Neural progenitor cell (in vitro differentiated cells): ENCODE measurements at regions not wholly inside any gene's neighbourhood (a gene's known extent, or its start where the extent isn't known, plus 50 kb on each side); places are given as distances from the start of the nearest gene placed in this dataset.

Experiments used
- DNase-seq: peaks from one replicate; pipeline ENCODE4 v3.0.0-alpha.2; 2016; ENCODE audit warnings: low spot score
- H2AFZ ChIP-seq: fragments of 200-600 bp; sonication (generic); replicated peaks from 2 replicates; pipeline ENCODE4 v1.6.1; 2016; ENCODE audit warnings: antibody characterized with exemption
- H3F3A ChIP-seq: fragments of 200-600 bp; sonication (generic); 2 replicates; pipeline ENCODE4 v1.6.1; 2016; ENCODE audit warnings: antibody characterized with exemption, low read depth
- H3K27ac ChIP-seq: fragments of 200-600 bp; sonication (generic); 2 replicates; pipeline ENCODE4 v1.5.1; 2016; ENCODE audit warnings: mild to moderate bottlenecking
- H3K27me3 ChIP-seq: fragments of 200-600 bp; sonication (generic); 2 replicates; pipeline ENCODE4 v1.6.1; 2016; ENCODE audit warnings: mild to moderate bottlenecking, moderate library complexity
- H3K36me3 ChIP-seq: fragments of 200-600 bp; sonication (generic); 2 replicates; pipeline ENCODE4 v1.5.1; 2016
- H3K4me1 ChIP-seq: fragments of 200-600 bp; sonication (generic); 2 replicates; pipeline ENCODE4 v1.6.1; 2016; ENCODE audit warnings: mixed run types
- H3K4me2 ChIP-seq: fragments of 200-600 bp; sonication (generic); 2 replicates; pipeline ENCODE4 v1.6.1; 2016
- H3K4me3 ChIP-seq: fragments of 200-600 bp; sonication (generic); 2 replicates; pipeline ENCODE4 v1.5.1; 2016
- H3K79me2 ChIP-seq: fragments of 200-600 bp; sonication (generic); 2 replicates; pipeline ENCODE4 v1.6.1; 2016; ENCODE audit warnings: low read depth
- H3K9ac ChIP-seq: fragments of 200-600 bp; sonication (generic); 2 replicates; pipeline ENCODE4 v1.6.1; 2016
- H3K9me3 ChIP-seq: fragments of 200-600 bp; sonication (generic); 2 replicates; pipeline ENCODE4 v1.5.1; 2016; ENCODE audit warnings: low read depth
- H4K20me1 ChIP-seq: fragments of 200-600 bp; sonication (generic); 2 replicates; pipeline ENCODE4 v1.6.1; 2016; ENCODE audit warnings: low read depth
- H3K27ac Mint-ChIP-seq: 3 replicates; pipeline ENCODE4 v1.8.0; 2021; ENCODE audit warnings: mixed read lengths
- H3K27me3 Mint-ChIP-seq: 2 replicates; pipeline ENCODE4 v1.8.0; 2022; ENCODE audit warnings: low read depth, mild to moderate bottlenecking, inconsistent platforms, moderate library complexity, mixed read lengths; ENCODE audit not compliant: insufficient read depth
- H3K36me3 Mint-ChIP-seq: 3 replicates; pipeline ENCODE4 v1.8.0; 2021; ENCODE audit warnings: mixed read lengths
- H3K4me1 Mint-ChIP-seq: 3 replicates; pipeline ENCODE4 v1.8.0; 2021; ENCODE audit warnings: mixed read lengths
- H3K4me3 Mint-ChIP-seq: 3 replicates; pipeline ENCODE4 v1.8.0; 2021; ENCODE audit warnings: mild to moderate bottlenecking, moderate library complexity, mixed read lengths
- H3K9me3 Mint-ChIP-seq: 3 replicates; pipeline ENCODE4 v1.8.0; 2020; ENCODE audit warnings: mixed read lengths
- EZH2 ChIP-seq: fragments of 200-600 bp; sonication (generic); IDR thresholded peaks from 2 replicates; pipeline ENCODE4 v1.6.1; 2017; ENCODE audit warnings: antibody characterized with exemption, mild to moderate bottlenecking, moderate library complexity
- EZH2phosphoT487 ChIP-seq: fragments of 200-600 bp; sonication (generic); IDR thresholded peaks from 2 replicates; pipeline ENCODE4 v1.6.1; 2017; ENCODE audit warnings: antibody characterized with exemption
- TF ChIP-seq, protein P1 (sequence below): fragments of 200-600 bp; sonication (generic); IDR thresholded peaks from 2 replicates; pipeline ENCODE4 v1.5.1; 2017; ENCODE audit warnings: antibody characterized with exemption, mild to moderate bottlenecking

DNA sequence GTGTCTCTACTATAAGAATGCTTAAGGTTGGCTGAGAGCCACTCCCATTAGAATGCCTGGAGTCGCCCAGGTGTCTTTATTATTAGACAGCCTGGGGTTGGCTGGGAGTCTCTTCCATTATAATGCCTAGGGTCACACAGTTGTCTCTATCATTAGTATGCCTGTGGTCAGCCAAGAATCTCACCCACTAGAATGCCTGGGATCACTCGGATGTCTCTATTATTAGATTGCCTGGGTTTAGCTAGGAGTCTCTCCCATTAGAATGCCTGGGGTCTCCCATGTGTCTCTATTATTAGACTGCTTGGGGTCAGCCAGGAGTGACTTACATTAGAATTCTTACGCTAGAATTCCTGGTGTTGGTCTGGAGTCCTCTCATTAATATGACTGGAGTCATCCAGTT, 2255.3 kb downstream of the TP53TG3F start:
- Histone ChIP-seq H3K79me2 (no peaks in the 10 kb centered on the region), H3K27ac (no peak overlapping the region), H3K4me3 (no peak overlapping the region), H3K36me3 (no peaks in the 10 kb centered on the region), H4K20me1 (no peaks in the 10 kb centered on the region), H3K27me3 (no peaks in the 10 kb centered on the region), H2AFZ (no peak overlapping the region), H3K9me3 (peaks cover 11% of the 10 kb centered on the region), H3K4me1 (no peaks in the 10 kb centered on the region), H3K4me2 (no peak overlapping the region), H3K9ac (no peak overlapping the region), H3F3A (no peaks in the 10 kb centered on the region)
- no peaks in the 10 kb centered on the region for H3K27me3 Mint-ChIP-seq
- peaks cover 48% of the 10 kb centered on the region for H3K9me3 Mint-ChIP-seq
- no peak overlapping the region for H3K27ac Mint-ChIP-seq
- no peaks in the 10 kb centered on the region for H3K4me1 Mint-ChIP-seq
- no peaks in the 10 kb centered on the region for H3K36me3 Mint-ChIP-seq
- H3K4me3 Mint-ChIP-seq: no peak overlapping the region
- no peak for TF ChIP-seq EZH2
- TF ChIP-seq EZH2phosphoT487: no peak
- TF ChIP-seq, protein P1, sequence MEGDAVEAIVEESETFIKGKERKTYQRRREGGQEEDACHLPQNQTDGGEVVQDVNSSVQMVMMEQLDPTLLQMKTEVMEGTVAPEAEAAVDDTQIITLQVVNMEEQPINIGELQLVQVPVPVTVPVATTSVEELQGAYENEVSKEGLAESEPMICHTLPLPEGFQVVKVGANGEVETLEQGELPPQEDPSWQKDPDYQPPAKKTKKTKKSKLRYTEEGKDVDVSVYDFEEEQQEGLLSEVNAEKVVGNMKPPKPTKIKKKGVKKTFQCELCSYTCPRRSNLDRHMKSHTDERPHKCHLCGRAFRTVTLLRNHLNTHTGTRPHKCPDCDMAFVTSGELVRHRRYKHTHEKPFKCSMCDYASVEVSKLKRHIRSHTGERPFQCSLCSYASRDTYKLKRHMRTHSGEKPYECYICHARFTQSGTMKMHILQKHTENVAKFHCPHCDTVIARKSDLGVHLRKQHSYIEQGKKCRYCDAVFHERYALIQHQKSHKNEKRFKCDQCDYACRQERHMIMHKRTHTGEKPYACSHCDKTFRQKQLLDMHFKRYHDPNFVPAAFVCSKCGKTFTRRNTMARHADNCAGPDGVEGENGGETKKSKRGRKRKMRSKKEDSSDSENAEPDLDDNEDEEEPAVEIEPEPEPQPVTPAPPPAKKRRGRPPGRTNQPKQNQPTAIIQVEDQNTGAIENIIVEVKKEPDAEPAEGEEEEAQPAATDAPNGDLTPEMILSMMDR: no peak
- no peak for DNase-seq

DNA sequence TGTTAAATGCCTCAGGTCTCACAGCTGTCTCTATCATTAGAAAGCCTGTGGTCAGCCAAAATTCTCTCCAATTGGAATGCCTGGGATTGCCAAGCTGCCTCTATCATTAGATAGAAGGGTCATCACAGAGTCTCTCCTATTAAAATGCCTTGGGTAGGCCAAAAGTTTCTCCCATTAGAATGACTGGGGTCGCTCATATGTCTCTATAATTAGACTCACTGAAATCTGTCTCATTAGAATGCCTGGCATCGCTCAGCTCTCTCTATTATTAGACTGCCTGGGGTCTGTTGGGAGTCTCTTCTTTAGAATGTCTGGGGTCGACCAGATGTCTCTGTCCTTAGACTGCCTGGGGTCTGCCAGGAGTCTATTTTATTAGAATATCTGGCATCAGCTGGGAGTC, 2265.1 kb downstream of the TP53TG3F start:
- Mint-ChIP-seq H3K27me3 (peaks cover 5% of the 10 kb centered on the region), H3K9me3 (peaks cover 63% of the 10 kb centered on the region), H3K36me3 (no peaks in the 10 kb centered on the region), H3K4me1 (no peaks in the 10 kb centered on the region), H3K4me3 (no peak overlapping the region), H3K27ac (no peak overlapping the region)
- no peak for TF ChIP-seq EZH2
- TF ChIP-seq, protein P1: no peak
- no peak for TF ChIP-seq EZH2phosphoT487
- no peaks in the 10 kb centered on the region for H3K9me3 ChIP-seq
- no peak overlapping the region for H3K9ac ChIP-seq
- H4K20me1 ChIP-seq: no peaks in the 10 kb centered on the region
- no peak overlapping the region for H3K4me2 ChIP-seq
- H3K36me3 ChIP-seq: no peaks in the 10 kb centered on the region
- H3K79me2 ChIP-seq: no peaks in the 10 kb centered on the region
- H3K27ac ChIP-seq: no peak overlapping the region
- DNase-seq: no peak
- H3K4me1 ChIP-seq: no peaks in the 10 kb centered on the region
- H3K4me3 ChIP-seq: no peak overlapping the region
- H2AFZ ChIP-seq: no peak overlapping the region
- no peaks in the 10 kb centered on the region for H3K27me3 ChIP-seq
- H3F3A ChIP-seq: no peaks in the 10 kb centered on the region

DNA sequence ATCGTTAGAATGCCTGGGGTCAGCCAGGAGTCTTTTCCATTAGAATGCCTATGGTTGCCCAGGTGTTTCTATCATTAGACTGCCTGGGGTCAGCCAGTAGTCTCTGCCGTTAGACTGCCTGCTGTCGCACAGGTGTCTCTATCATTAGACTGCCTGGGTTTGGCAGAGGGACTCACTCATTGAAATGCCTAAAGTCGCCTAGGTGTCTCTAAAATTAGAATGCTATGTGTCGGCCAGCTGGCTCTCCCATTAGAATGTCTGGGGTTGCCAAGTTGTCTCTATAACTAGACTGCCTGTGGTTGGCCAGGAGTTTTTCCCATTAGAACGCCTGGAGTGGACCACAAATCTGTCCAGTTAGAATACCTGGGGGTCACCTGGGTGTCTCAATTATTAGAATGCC, 2266.5 kb downstream of the TP53TG3F start:
- H3K4me3 Mint-ChIP-seq: no peak overlapping the region
- Histone ChIP-seq H3F3A (no peaks in the 10 kb centered on the region), H3K4me1 (no peaks in the 10 kb centered on the region), H3K36me3 (no peaks in the 10 kb centered on the region), H3K79me2 (no peaks in the 10 kb centered on the region), H3K9ac (no peak overlapping the region), H3K9me3 (no peaks in the 10 kb centered on the region), H3K27me3 (no peaks in the 10 kb centered on the region), H3K4me2 (no peak overlapping the region), H2AFZ (no peak overlapping the region), H3K27ac (no peak overlapping the region), H3K4me3 (no peak overlapping the region), H4K20me1 (no peaks in the 10 kb centered on the region)
- H3K27ac Mint-ChIP-seq: no peak overlapping the region
- H3K27me3 Mint-ChIP-seq: peaks cover 5% of the 10 kb centered on the region
- TF ChIP-seq EZH2phosphoT487 (no peak), EZH2 (no peak)
- TF ChIP-seq, protein P1: no peak
- no peak for DNase-seq
- H3K4me1 Mint-ChIP-seq: no peaks in the 10 kb centered on the region
- H3K36me3 Mint-ChIP-seq: no peaks in the 10 kb centered on the region
- H3K9me3 Mint-ChIP-seq: peaks cover 64% of the 10 kb centered on the region

DNA sequence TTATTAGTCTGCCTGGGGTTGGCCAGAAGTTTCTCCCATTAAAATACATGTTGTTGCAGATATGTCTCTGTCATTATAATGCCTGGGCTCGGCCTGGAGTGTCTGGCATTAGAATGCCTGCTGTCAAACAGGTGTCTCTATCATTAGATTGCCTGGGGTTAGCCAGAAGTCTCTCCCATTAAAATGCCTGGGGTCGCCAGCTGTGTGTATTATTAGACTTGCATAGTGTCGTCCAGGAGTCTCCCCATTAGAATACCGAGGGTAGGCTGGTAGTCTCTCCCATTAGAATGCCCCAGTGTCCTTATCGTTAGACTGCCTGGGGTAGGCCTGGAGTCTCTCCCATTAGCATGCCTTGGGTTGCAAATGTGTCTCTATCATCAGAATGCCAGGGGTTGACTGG, 2270.8 kb downstream of the TP53TG3F start:
- Histone ChIP-seq H3F3A (no peaks in the 10 kb centered on the region), H3K79me2 (no peaks in the 10 kb centered on the region), H3K36me3 (no peaks in the 10 kb centered on the region), H3K9ac (no peak overlapping the region), H3K27ac (no peak overlapping the region), H3K4me3 (no peak overlapping the region), H4K20me1 (no peaks in the 10 kb centered on the region), H3K4me2 (no peak overlapping the region), H3K27me3 (no peaks in the 10 kb centered on the region), H3K9me3 (no peaks in the 10 kb centered on the region), H3K4me1 (no peaks in the 10 kb centered on the region), H2AFZ (no peak overlapping the region)
- no peak overlapping the region for H3K27ac Mint-ChIP-seq
- no peaks in the 10 kb centered on the region for H3K4me1 Mint-ChIP-seq
- no peaks in the 10 kb centered on the region for H3K36me3 Mint-ChIP-seq
- H3K4me3 Mint-ChIP-seq: no peak overlapping the region
- peaks cover 64% of the 10 kb centered on the region for H3K9me3 Mint-ChIP-seq
- TF ChIP-seq EZH2phosphoT487 (no peak), EZH2 (no peak)
- TF ChIP-seq, protein P1: no peak
- peaks cover 3% of the 10 kb centered on the region for H3K27me3 Mint-ChIP-seq
- DNase-seq: no peak
